ENCODE measurements at regions not wholly inside any gene's neighbourhood (a gene's known extent, or its start where the extent isn't known, plus 50 kb on each side); places are given as distances from the start of the nearest gene placed in this dataset.

DNA sequence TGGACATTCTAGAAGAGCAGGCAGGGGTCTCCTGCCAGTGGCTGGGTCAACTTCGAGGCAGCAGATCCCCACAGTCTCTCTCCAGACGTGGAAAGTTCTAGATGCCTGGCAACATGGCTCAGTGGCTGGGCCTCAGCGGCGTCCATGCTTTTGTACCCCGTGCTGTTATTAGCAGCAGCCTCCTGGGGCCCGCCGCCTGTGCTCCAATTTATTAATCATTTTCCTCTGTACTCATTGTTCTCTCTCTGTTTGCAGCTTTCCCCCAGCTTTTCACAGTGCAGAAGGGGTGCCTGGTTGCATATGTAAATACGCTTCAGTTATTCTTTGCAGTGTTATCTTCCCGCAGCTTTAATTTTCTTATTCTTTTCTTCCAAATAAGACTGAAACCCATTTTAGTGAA, 515.1 kb downstream of the TBC1D22A start:
- no peak overlapping the region for H3K4me3 ChIP-seq
- no peak overlapping the region for H3K4me3 Mint-ChIP-seq
- H4K20me1 ChIP-seq (replicated peaks; ENCODE audit: insufficient read depth) = no peaks in the 10 kb centered on the region
- no peak for DNase-seq (ENCODE audit: low spot score)
- no peaks in the 10 kb centered on the region for H3K9me2 ChIP-seq (ENCODE audit: insufficient read depth)
- H3K4me1 ChIP-seq (ENCODE audit: insufficient read depth) = no peaks in the 10 kb centered on the region
- no peak overlapping the region for H3K27ac ChIP-seq (ENCODE audit: low read depth)
- ATAC-seq = no peak
- no peaks in the 10 kb centered on the region for H3F3A ChIP-seq (replicated peaks; ENCODE audit: low read depth)
- no peaks in the 10 kb centered on the region for H3K4me1 Mint-ChIP-seq
- H3K27me3 Mint-ChIP-seq (ENCODE audit: insufficient read depth, low read depth, poor library complexity) = peaks cover 8% of the 10 kb centered on the region
- no peak overlapping the region for H3K4me2 ChIP-seq
- H3K36me3 ChIP-seq (ENCODE audit: insufficient read depth) = 0 out of 2 replicates have a peak, but pooled peaks cover 4% of the 10 kb centered on the region
- no peak overlapping the region for H2AFZ ChIP-seq
- H3K36me3 Mint-ChIP-seq (ENCODE audit: low read depth) = peaks cover 44% of the 10 kb centered on the region
- H3K9me3 Mint-ChIP-seq = peaks cover 98% of the 10 kb centered on the region
- no peaks in the 10 kb centered on the region for H3K79me2 ChIP-seq (replicated peaks; ENCODE audit: insufficient read depth)
- no peak for TF ChIP-seq ETS1 (IDR thresholded peaks at IDR 0.05)
- TF ChIP-seq ZNF114 (CRISPR knock-in tag; IDR thresholded peaks at IDR 0.05) = no peak
- no peak for TF ChIP-seq ZNF462 (CRISPR knock-in tag; IDR thresholded peaks at IDR 0.05)
- TF ChIP-seq EZH2 (IDR thresholded peaks at IDR 0.05; ENCODE audit: low read depth, unreplicated experiment) = no peak
- no peak for TF ChIP-seq CTCF (conservative IDR thresholded peaks at IDR 0.05; ENCODE audit: low read depth in 2 of 2)
- no peak overlapping the region for H3K27ac Mint-ChIP-seq
- no peaks in the 10 kb centered on the region for H3K27me3 ChIP-seq (ENCODE audit: insufficient read depth)

Measured in GM23338 (cell line).